GM10248 (cell line): ENCODE measurements at regions not wholly inside any gene's neighbourhood (a gene's known extent, or its start where the extent isn't known, plus 50 kb on each side); places are given as distances from the start of the nearest gene placed in this dataset.

Experiments used
- CTCF ChIA-PET: fragments of 300-600 bp; sonication (Branson Sonifier 250); formaldehyde crosslinking; extraction: SDS; loops from one replicate; lab custom pipeline; 2021; ENCODE audit warnings: antibody characterized with exemption; lab: Yijun Ruan, JAX
- POLR2A ChIA-PET: fragments of 350-650 bp; sonication (Branson Sonifier 250); formaldehyde crosslinking; extraction: SDS; loops from one replicate; lab custom pipeline; 2020; ENCODE audit warnings: antibody characterized with exemption; lab: Yijun Ruan, JAX
- DNase-seq: peaks from one replicate; pipeline ENCODE4 v3.0.0; 2012; ENCODE audit errors: extremely low spot score
- CTCF ChIP-seq: IDR thresholded peaks from 2 replicates; pipeline ENCODE4 v1.5.1; 2012; ENCODE audit warnings: mild to moderate bottlenecking, low read depth; ENCODE audit errors: extremely low read depth, missing control alignments, control extremely low read depth

- TF ChIP-seq CTCF, result no peak
- no peak for DNase-seq
- ChIA-PET CTCF (no interaction called here), POLR2A (no interaction called here)
These were observed 228.1 kb upstream of the RAB6C start for GRCh38 chr2:129751409-129751808.

- CTCF ChIA-PET, result no interaction called here
- POLR2A ChIA-PET, result no interaction called here
- no peak for DNase-seq
- TF ChIP-seq CTCF, result no peak
These were observed 227.3 kb upstream of the RAB6C start for GRCh38 chr2:129752176-129752575.

GRCh38 chr2:129752686-129753085 lies 226.8 kb upstream of the RAB6C start:
- POLR2A ChIA-PET, result no interaction called here
- no peak for TF ChIP-seq CTCF
- DNase-seq, result no peak
- CTCF ChIA-PET, result interaction anchor here (1.3 to 1.7 kb wide), 2 partner anchors 17 to 19 kb away, joined by 3 to 4 read pairs; no protein-coding TSS in a partner anchor

- no peak for DNase-seq
- POLR2A ChIA-PET, result no interaction called here
- CTCF ChIA-PET, result interaction anchor here (1.2 to 1.7 kb wide), 3 partner anchors 13 to 20 kb away, joined by 3 to 4 read pairs (median 3); no protein-coding TSS in a partner anchor
- TF ChIP-seq CTCF, result no peak
These were observed 226.2 kb upstream of the RAB6C start for GRCh38 chr2:129753261-129753660.

GRCh38 chr2:129754421-129754820 lies 225.0 kb upstream of the RAB6C start:
- POLR2A ChIA-PET, result no interaction called here
- no peak for DNase-seq
- TF ChIP-seq CTCF, result no peak
- CTCF ChIA-PET, result interaction anchor here (1.2 to 1.7 kb wide), 2 partner anchors 12 to 21 kb away, joined by 3 read pairs; no protein-coding TSS in a partner anchor

- ChIA-PET POLR2A (no interaction called here), CTCF (no interaction called here)
- no peak for TF ChIP-seq CTCF
- no peak for DNase-seq
These were observed 224.6 kb upstream of the RAB6C start for GRCh38 chr2:129754831-129755230.
